Keratinocyte (primary cell): ENCODE measurements at regions not wholly inside any gene's neighbourhood (a gene's known extent, or its start where the extent isn't known, plus 50 kb on each side); places are given as distances from the start of the nearest gene placed in this dataset.

Source experiments
- DNase-seq: peaks from one replicate; pipeline ENCODE4 v3.0.0-alpha.2; 2011; ENCODE audit warnings: low read depth, missing footprints, low spot score
- FAIRE-seq: peaks from 2 replicates; lab custom pipeline; 2011; peaks lifted over from hg19 to GRCh38; lab: Jason Lieb, UNC
- H2AFZ ChIP-seq: 2 replicates; pipeline ENCODE4 v1.6.0; 2012; ENCODE audit warnings: low read length, control low read depth, inconsistent platforms; ENCODE audit not compliant: control insufficient read depth
- H3K27ac ChIP-seq: 2 replicates; pipeline ENCODE4 v1.5.1; 2011; ENCODE audit warnings: low read length; ENCODE audit not compliant: control insufficient read depth, insufficient read depth
- H3K27me3 ChIP-seq: 3 replicates; pipeline ENCODE4 v1.6.0; 2011; ENCODE audit warnings: low read length; ENCODE audit not compliant: control insufficient read depth, insufficient read depth; ENCODE audit errors: extremely low read depth
- H3K36me3 ChIP-seq, 2 experiments: 2 replicates in 1 of 2; 3 replicates in 1 of 2; pipeline ENCODE4 v1.5.1; 2011; ENCODE audit warnings: low read length in 2 of 2, mild to moderate bottlenecking in 1 of 2; ENCODE audit not compliant: control insufficient read depth in 2 of 2, insufficient read depth in 2 of 2; ENCODE audit errors: extremely low read depth in 1 of 2
- H3K4me1 ChIP-seq: 3 replicates; pipeline ENCODE4 v1.5.1; 2011; ENCODE audit warnings: low read length; ENCODE audit not compliant: control insufficient read depth, insufficient read depth; ENCODE audit errors: extremely low read depth
- H3K4me2 ChIP-seq: 3 replicates; pipeline ENCODE4 v1.6.0; 2011; ENCODE audit warnings: low read depth, low read length; ENCODE audit not compliant: control insufficient read depth, insufficient read depth; ENCODE audit errors: extremely low read depth
- H3K4me3 ChIP-seq, 3 experiments: fragments of 200-600 bp in 1 of 3; sonication (generic) in 1 of 3; 2 replicates in 2 of 3; 3 replicates in 1 of 3; pipeline ENCODE4 v1.5.1; 2011 to 2016; ENCODE audit warnings: low read length in 3 of 3, mild to moderate bottlenecking in 3 of 3, control low read depth in 2 of 3, inconsistent platforms in 1 of 3, low read depth in 1 of 3, mixed read lengths in 1 of 3, mixed run types in 1 of 3, moderate library complexity in 1 of 3; ENCODE audit not compliant: control insufficient read depth in 2 of 3, insufficient read depth in 2 of 3; ENCODE audit errors: extremely low read depth in 1 of 3
- H3K79me2 ChIP-seq: 2 replicates; pipeline ENCODE4 v1.6.0; 2012; ENCODE audit warnings: low read length; ENCODE audit not compliant: control insufficient read depth, insufficient read depth
- H3K9ac ChIP-seq: 3 replicates; pipeline ENCODE4 v1.6.0; 2011; ENCODE audit warnings: low read length; ENCODE audit not compliant: control insufficient read depth, insufficient read depth; ENCODE audit errors: extremely low read depth
- H3K9me1 ChIP-seq: 3 replicates; pipeline ENCODE4 v1.6.0; 2011; ENCODE audit warnings: low read length; ENCODE audit not compliant: control insufficient read depth, insufficient read depth; ENCODE audit errors: extremely low read depth
- H3K9me3 ChIP-seq: 2 replicates; pipeline ENCODE4 v1.5.1; 2012; ENCODE audit warnings: low read depth, low read length; ENCODE audit not compliant: control insufficient read depth
- H4K20me1 ChIP-seq: 3 replicates; pipeline ENCODE4 v1.6.0; 2011; ENCODE audit warnings: low read length; ENCODE audit not compliant: control insufficient read depth, insufficient read depth; ENCODE audit errors: extremely low read depth
- EZH2 ChIP-seq: IDR thresholded peaks from one replicate; pipeline ENCODE4 v1.6.1; 2012; ENCODE audit warnings: inconsistent platforms, mild to moderate bottlenecking, low read length, moderate library complexity
- dilution Hi-C: fragments of 300-500 bp; cut with MboI; formaldehyde crosslinking; loops from one replicate; pipeline ENCODE4 v1.7.0; 2020; ENCODE audit warnings: low sequenced_read_pairs; ENCODE audit not compliant: extremely low pct_ligation_motif_present
- TF ChIP-seq, protein P1 (sequence below), 3 experiments: IDR thresholded peaks in 1 of 3; conservative IDR thresholded peaks in 1 of 3; optimal IDR thresholded peaks in 1 of 3; 2 replicates in 2 of 3; 3 replicates in 1 of 3; pipeline versions ENCODE3 to v1.5.1; 2011; ENCODE audit warnings: low read length in 3 of 3, mild to moderate bottlenecking in 3 of 3, moderate library complexity in 2 of 3, control low read depth in 1 of 3, inconsistent platforms in 1 of 3; ENCODE audit not compliant: insufficient read depth in 2 of 3; ENCODE audit errors: extremely low read depth in 1 of 3

DNA sequence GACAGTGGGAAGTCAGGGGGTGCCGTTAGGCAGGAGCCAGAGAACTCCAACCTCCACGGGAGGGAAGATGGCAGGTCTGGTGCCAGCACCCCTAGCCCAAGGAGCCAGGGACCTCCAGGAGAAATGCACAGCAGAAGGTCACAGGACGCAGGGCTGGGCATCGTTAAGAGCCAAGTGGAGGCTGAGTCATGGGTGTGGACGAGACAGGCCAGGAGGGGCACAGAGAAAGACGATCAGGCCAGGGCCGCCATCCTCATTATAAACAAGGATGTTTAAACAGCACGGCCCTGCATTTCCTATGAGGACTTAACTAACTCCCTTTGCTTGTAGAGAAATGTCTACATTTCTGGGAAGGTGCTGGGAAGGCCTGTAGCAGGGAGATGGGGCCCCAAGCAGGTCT lies 77.9 kb upstream of the FZD10 start:
- Histone ChIP-seq H3K27me3 (no peaks in the 10 kb centered on the region), H2AFZ (no peak overlapping the region), H3K4me2 (no peak overlapping the region), H3K79me2 (no peaks in the 10 kb centered on the region), H3K4me3 (no peak overlapping the region), H3K4me1 (peaks cover 25% of the 10 kb centered on the region), H3K36me3 (no peaks in the 10 kb centered on the region), H4K20me1 (no peaks in the 10 kb centered on the region), H3K9ac (no peak overlapping the region), H3K9me1 (no peaks in the 10 kb centered on the region), H3K9me3 (no peaks in the 10 kb centered on the region), H3K27ac (no peak overlapping the region)
- FAIRE-seq (no peak), DNase-seq (no peak)
- TF ChIP-seq, protein P1, sequence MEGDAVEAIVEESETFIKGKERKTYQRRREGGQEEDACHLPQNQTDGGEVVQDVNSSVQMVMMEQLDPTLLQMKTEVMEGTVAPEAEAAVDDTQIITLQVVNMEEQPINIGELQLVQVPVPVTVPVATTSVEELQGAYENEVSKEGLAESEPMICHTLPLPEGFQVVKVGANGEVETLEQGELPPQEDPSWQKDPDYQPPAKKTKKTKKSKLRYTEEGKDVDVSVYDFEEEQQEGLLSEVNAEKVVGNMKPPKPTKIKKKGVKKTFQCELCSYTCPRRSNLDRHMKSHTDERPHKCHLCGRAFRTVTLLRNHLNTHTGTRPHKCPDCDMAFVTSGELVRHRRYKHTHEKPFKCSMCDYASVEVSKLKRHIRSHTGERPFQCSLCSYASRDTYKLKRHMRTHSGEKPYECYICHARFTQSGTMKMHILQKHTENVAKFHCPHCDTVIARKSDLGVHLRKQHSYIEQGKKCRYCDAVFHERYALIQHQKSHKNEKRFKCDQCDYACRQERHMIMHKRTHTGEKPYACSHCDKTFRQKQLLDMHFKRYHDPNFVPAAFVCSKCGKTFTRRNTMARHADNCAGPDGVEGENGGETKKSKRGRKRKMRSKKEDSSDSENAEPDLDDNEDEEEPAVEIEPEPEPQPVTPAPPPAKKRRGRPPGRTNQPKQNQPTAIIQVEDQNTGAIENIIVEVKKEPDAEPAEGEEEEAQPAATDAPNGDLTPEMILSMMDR (optimal IDR thresholded peaks at IDR 0.05 in 1 of 3, IDR thresholded peaks at IDR 0.05 in 1 of 3, conservative IDR thresholded peaks at IDR 0.05 in 1 of 3; ENCODE audit: extremely low read depth in 1 of 3, insufficient read depth in 2 of 3, low read length in 3 of 3): no peak
- TF ChIP-seq EZH2: no peak
- dilution Hi-C loops: no loop called here

DNA sequence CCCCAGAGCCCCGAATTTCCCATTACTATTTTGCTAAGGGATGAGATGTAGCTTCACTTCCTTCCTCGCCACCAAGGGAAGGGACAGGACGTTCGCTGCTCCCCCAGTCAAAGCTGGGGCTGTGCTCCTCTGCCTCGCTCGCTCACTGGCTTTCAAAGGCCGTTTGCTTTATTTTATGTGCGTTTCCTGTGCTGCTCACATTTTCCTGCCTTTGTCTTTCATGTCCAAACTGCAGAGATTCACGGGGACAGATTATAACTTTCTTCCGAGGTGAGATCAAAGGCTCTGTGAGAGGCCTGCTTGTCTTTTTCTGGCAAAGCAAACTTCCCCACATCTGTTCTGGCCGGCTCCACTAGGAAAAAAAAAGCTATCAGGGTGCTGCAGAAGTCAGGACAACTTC lies 76.0 kb upstream of the FZD10 start:
- Histone ChIP-seq H3K27me3 (no peaks in the 10 kb centered on the region), H3K9me3 (no peaks in the 10 kb centered on the region), H3K9ac (no peak overlapping the region), H3K4me2 (no peak overlapping the region), H3K27ac (no peak overlapping the region), H3K79me2 (no peaks in the 10 kb centered on the region), H3K9me1 (no peaks in the 10 kb centered on the region), H3K36me3 (no peaks in the 10 kb centered on the region), H3K4me3 (no peak overlapping the region), H2AFZ (no peak overlapping the region), H4K20me1 (no peaks in the 10 kb centered on the region), H3K4me1 (peaks cover 14% of the 10 kb centered on the region)
- DNase-seq (no peak), FAIRE-seq (no peak)
- dilution Hi-C loops: no loop called here
- TF ChIP-seq, protein P1 (optimal IDR thresholded peaks at IDR 0.05 in 1 of 3, IDR thresholded peaks at IDR 0.05 in 1 of 3, conservative IDR thresholded peaks at IDR 0.05 in 1 of 3; ENCODE audit: extremely low read depth in 1 of 3, insufficient read depth in 2 of 3, low read length in 3 of 3): no peak
- no peak for TF ChIP-seq EZH2
